ENCODE measurements at regions not wholly inside any gene's neighbourhood (a gene's known extent, or its start where the extent isn't known, plus 50 kb on each side); places are given as distances from the start of the nearest gene placed in this dataset.

DNA sequence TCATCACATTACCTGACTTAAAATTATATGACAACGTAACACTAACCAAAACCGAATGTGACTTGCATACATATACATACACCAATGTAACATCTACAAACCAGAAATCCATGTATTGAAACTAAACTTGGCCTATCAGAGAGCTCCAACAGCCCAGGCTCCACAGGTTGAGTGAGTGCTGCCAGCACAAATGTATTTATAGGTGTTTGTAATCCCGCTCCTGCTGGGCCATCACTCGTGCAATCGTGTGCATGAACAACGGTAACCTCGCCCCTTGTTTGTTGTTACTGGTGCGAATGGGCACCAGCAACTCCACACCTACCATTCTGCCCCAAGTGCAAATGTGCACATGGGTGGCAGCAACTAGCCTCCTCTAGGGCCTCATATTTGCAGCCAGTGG, 165.7 kb upstream of the XIST start:
- H3K4me3 ChIP-seq: no peak overlapping the region
- TF ChIP-seq POLR2A (IDR thresholded peaks at IDR 0.05) (no peak), EP300 (IDR thresholded peaks at IDR 0.05) (no peak), CTCF (IDR thresholded peaks at IDR 0.05) (no peak), POLR2AphosphoS5 (IDR thresholded peaks at IDR 0.05) (no peak)
- WGBS, 2 donors: 94 to 96% methylated on average over 8 of the region's 8 CpGs
- no peak overlapping the region for H3K27ac ChIP-seq
- intact Hi-C loops (cut with DNase I): no loop called here
- H3K4me1 ChIP-seq: no peaks in the 10 kb centered on the region
- DNase-seq: no peak
- H3K36me3 ChIP-seq: no peaks in the 10 kb centered on the region
- H3K9me3 ChIP-seq: no peaks in the 10 kb centered on the region
- no peaks in the 10 kb centered on the region for H3K27me3 ChIP-seq

DNA sequence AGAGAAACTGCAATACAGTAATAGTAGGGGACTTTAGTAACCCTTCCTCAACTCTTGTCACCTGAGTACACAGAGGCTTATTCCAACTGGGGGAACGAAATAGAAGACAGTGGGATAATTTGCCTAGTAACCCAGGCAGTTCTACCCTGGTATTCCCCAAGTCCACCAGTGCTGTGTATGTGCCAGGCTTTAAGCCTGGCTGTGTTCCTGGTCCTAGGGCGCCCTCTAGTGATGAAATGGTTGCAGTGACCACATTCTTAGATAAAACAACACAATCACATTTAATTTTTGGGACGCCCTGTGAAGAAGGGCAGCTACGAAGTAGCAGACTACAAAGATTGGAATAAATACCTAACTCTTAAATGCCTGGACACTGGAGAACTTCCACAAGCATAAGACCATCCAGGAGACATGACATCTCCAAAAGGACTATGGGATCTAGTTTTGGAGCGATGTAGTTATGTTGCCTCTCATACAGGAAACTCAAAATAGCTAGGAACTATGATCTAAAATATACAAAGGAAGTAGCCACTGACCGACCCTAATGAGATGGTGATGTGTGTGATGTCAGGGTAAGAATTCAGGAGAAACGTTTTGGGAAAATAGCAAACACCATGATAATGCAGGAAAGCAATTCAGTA, 163.0 kb upstream of the XIST start:
- 22 to 29% methylated on average over 7 of the region's 7 CpGs for WGBS, 2 donors
- no peaks in the 10 kb centered on the region for H3K4me1 ChIP-seq
- H3K36me3 ChIP-seq: no peaks in the 10 kb centered on the region
- peak; percentile 36 to 51 (median 49) for TF ChIP-seq CTCF (IDR thresholded peaks at IDR 0.05)
- TF ChIP-seq POLR2A (IDR thresholded peaks at IDR 0.05): no peak
- peak in 1 of 4 donors; percentile 27 for TF ChIP-seq POLR2AphosphoS5 (IDR thresholded peaks at IDR 0.05)
- no peak for TF ChIP-seq EP300 (IDR thresholded peaks at IDR 0.05)
- H3K4me3 ChIP-seq: no peak overlapping the region
- H3K9me3 ChIP-seq: no peaks in the 10 kb centered on the region
- peak; percentile 77 for DNase-seq
- no peaks in the 10 kb centered on the region for H3K27me3 ChIP-seq
- intact Hi-C loops (cut with DNase I): loop anchor here (1.0 to 2.0 kb wide), 2 partner anchors 117 to 160 kb away; no protein-coding TSS in a partner anchor
- no peak overlapping the region for H3K27ac ChIP-seq

DNA sequence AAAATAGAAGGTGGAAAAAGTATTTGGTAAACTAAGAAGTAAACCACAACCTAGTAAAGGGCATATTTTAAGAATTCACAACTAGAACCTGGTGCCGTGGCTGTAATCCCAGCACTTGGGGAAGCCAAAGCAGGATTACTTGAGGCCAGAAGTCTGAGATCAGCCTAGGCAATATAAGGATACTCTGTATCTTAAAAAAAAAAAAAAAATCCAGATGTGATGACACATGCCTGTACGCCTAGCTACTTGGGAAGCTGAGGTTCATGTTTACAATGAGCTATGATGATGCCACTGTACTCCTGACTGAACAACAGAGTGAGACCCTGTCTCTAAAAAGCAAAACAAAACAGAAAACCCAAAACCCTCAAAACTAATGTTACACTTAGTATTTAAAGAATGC, 156.5 kb upstream of the XIST start:
- TF ChIP-seq CTCF (IDR thresholded peaks at IDR 0.05) (no peak), POLR2AphosphoS5 (IDR thresholded peaks at IDR 0.05) (no peak)
- WGBS, 2 donors: 76 to 85% methylated on average over 2 of the region's 2 CpGs
- intact Hi-C loops (cut with DNase I): no loop called here

GRCh38 chrX:73992019-73992418, 139.5 kb upstream of the XIST start:
- Histone ChIP-seq H3K27ac (no peak overlapping the region), H3K9me3 (no peaks in the 10 kb centered on the region), H3K4me3 (no peak overlapping the region), H3K36me3 (peaks cover 0 to 7% (median 1%) of the 10 kb centered on the region in 4 donors), H3K27me3 (no peaks in the 10 kb centered on the region), H3K4me1 (no peaks in the 10 kb centered on the region)
- no peak for TF ChIP-seq POLR2A (IDR thresholded peaks at IDR 0.05)
- TF ChIP-seq EP300 (IDR thresholded peaks at IDR 0.05): no peak
- TF ChIP-seq POLR2AphosphoS5 (IDR thresholded peaks at IDR 0.05): no peak
- TF ChIP-seq CTCF (IDR thresholded peaks at IDR 0.05): no peak
- intact Hi-C loops (cut with DNase I): no loop called here
- 97 to 98% methylated on average over 6 of the region's 6 CpGs for WGBS, 2 donors
- DNase-seq: no peak

More for the DNA sequence above, 156.5 kb upstream of the XIST start:
- H3K4me1 ChIP-seq: no peaks in the 10 kb centered on the region
- no peaks in the 10 kb centered on the region for H3K27me3 ChIP-seq
- H3K36me3 ChIP-seq: no peaks in the 10 kb centered on the region
- no peak for DNase-seq
- no peak overlapping the region for H3K4me3 ChIP-seq
- no peaks in the 10 kb centered on the region for H3K9me3 ChIP-seq
- no peak overlapping the region for H3K27ac ChIP-seq

DNA sequence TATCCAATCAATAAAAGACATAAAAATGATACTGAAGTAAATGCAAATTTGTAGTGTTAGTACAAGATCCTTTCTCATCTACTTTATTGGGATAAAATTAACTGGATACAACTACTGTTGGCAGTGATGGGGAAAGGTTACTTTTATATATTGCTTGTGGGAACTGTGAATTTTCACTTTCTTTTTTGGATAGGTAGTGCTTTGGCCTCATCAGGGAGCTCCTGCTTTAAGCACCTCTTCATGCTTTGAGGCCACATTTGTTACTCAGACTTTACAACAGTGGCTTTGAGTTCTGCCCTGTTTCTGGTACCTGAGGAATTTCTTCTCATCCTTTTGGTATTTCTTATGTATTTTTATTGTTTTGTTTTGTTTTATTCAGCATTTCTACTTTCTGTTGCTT, 134.7 kb upstream of the XIST start:
- Histone ChIP-seq H3K4me3 (no peak overlapping the region), H3K27ac (no peak overlapping the region), H3K36me3 (no peaks in the 10 kb centered on the region), H3K4me1 (no peaks in the 10 kb centered on the region), H3K27me3 (no peaks in the 10 kb centered on the region), H3K9me3 (no peaks in the 10 kb centered on the region)
- intact Hi-C loops (cut with DNase I): no loop called here
- TF ChIP-seq EP300 (IDR thresholded peaks at IDR 0.05): no peak
- TF ChIP-seq CTCF (IDR thresholded peaks at IDR 0.05): no peak
- TF ChIP-seq POLR2A (IDR thresholded peaks at IDR 0.05): no peak
- no peak for TF ChIP-seq POLR2AphosphoS5 (IDR thresholded peaks at IDR 0.05)
- DNase-seq: no peak
